Esophagus muscularis mucosa (tissue), 4 donors: ENCODE measurements at regions not wholly inside any gene's neighbourhood (a gene's known extent, or its start where the extent isn't known, plus 50 kb on each side); places are given as distances from the start of the nearest gene placed in this dataset.

ENCODE experiments used
- DNase-seq: peaks from one replicate; pipeline ENCODE4 v3.0.0-alpha.2; 2017; ENCODE audit errors: extremely low spot score
- H3K27ac ChIP-seq, 4 donors: fragments of 200-600 bp; sonication (generic); replicated peaks in 1 of 4; 1 replicate in 3 of 4; 2 replicates in 1 of 4; pipeline ENCODE4 v1.5.1; 2016 to 2019; ENCODE audit warnings: mild to moderate bottlenecking in 1 of 4
- H3K27me3 ChIP-seq, 4 donors: fragments of 200-600 bp; sonication (generic); one replicate each; pipeline versions ENCODE4 v1.5.1 to v1.6.0; 2016 to 2019
- H3K36me3 ChIP-seq, 4 donors: fragments of 200-600 bp; sonication (generic); one replicate each; pipeline ENCODE4 v1.5.1; 2016 to 2019
- H3K4me1 ChIP-seq, 4 donors: fragments of 200-600 bp; sonication (generic); one replicate each; pipeline ENCODE4 v1.5.1; 2016 to 2019
- H3K4me3 ChIP-seq, 4 donors: fragments of 200-600 bp; sonication (generic); 1 replicate in 2 of 4; 2 replicates in 2 of 4; pipeline ENCODE4 v1.5.1; 2016 to 2019; ENCODE audit warnings: mild to moderate bottlenecking in 4 of 4, moderate library complexity in 1 of 4
- H3K9me3 ChIP-seq, 4 donors: fragments of 200-600 bp; sonication (generic); 1 replicate in 3 of 4; 2 replicates in 1 of 4; pipeline ENCODE4 v1.5.1; 2016 to 2019
- EP300 ChIP-seq: sonication (generic); formaldehyde crosslinking; IDR thresholded peaks from one replicate; pipeline ENCODE4 v1.6.1; 2017; ENCODE audit warnings: antibody characterized with exemption
- POLR2A ChIP-seq: fragments of 450-650 bp; IDR thresholded peaks from one replicate; pipeline ENCODE4 v1.6.1; 2017; ENCODE audit warnings: antibody characterized with exemption, moderate library complexity, mild to moderate bottlenecking, low read depth
- POLR2AphosphoS5 ChIP-seq, 2 donors: sonication (generic); formaldehyde crosslinking; IDR thresholded peaks; one replicate each; pipeline ENCODE4 v1.6.1; 2017; ENCODE audit warnings: antibody characterized with exemption in 2 of 2
- WGBS: methylation state at CpG from one replicate; pipeline ENCODE4 v1.1.5; 2018; 5-methylcytosine and 5-hydroxymethylcytosine counted together
- intact Hi-C: fragments of 100-400 bp; cut with DNase I; formaldehyde crosslinking; loops from one replicate; pipeline ENCODE4 v1.15.1; 2023
- TF ChIP-seq, protein P1 (sequence below), 3 experiments: fragments of 200-600 bp in 2 of 3; fragments of 450-650 bp in 1 of 3; sonication (generic) in 2 of 3; IDR thresholded peaks; one replicate each; pipeline ENCODE4 v1.5.1; 2017 to 2019; ENCODE audit warnings: antibody characterized with exemption in 3 of 3, mild to moderate bottlenecking in 2 of 3, moderate library complexity in 1 of 3

DNA sequence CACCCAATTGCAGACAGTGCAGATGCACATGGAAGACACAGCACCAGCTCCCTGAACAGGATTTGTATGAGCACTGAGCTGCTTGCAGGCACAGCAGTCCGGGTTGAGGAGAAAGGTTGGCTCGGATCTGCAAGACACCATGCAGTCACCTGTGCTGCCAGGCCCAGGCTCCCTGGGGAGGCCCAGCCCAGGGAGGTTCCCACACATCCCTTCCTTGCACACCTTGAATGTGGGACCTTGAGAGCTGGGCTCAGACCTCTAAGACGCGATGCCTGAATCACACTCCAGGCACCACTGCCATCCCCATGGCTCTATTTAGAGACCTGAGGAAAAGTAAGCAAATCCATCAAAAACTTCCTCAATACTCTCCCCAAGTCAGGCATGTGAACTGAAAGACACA lies 397.7 kb downstream of the TCERG1L start:
- Histone ChIP-seq H3K4me1 (no peaks in the 10 kb centered on the region), H3K36me3 (no peaks in the 10 kb centered on the region), H3K4me3 (no peak overlapping the region), H3K9me3 (peaks cover 0 to 24% (median 17%) of the 10 kb centered on the region in 4 donors), H3K27ac (no peak overlapping the region), H3K27me3 (peaks cover 0 to 29% (median 0%) of the 10 kb centered on the region in 4 donors)
- 87% methylated on average over 4 of the region's 4 CpGs for WGBS
- DNase-seq, result no peak
- TF ChIP-seq, protein P1, sequence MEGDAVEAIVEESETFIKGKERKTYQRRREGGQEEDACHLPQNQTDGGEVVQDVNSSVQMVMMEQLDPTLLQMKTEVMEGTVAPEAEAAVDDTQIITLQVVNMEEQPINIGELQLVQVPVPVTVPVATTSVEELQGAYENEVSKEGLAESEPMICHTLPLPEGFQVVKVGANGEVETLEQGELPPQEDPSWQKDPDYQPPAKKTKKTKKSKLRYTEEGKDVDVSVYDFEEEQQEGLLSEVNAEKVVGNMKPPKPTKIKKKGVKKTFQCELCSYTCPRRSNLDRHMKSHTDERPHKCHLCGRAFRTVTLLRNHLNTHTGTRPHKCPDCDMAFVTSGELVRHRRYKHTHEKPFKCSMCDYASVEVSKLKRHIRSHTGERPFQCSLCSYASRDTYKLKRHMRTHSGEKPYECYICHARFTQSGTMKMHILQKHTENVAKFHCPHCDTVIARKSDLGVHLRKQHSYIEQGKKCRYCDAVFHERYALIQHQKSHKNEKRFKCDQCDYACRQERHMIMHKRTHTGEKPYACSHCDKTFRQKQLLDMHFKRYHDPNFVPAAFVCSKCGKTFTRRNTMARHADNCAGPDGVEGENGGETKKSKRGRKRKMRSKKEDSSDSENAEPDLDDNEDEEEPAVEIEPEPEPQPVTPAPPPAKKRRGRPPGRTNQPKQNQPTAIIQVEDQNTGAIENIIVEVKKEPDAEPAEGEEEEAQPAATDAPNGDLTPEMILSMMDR (IDR thresholded peaks at IDR 0.05), result no peak
- no peak for TF ChIP-seq POLR2A
- TF ChIP-seq POLR2AphosphoS5 (IDR thresholded peaks at IDR 0.05), result no peak
- no peak for TF ChIP-seq EP300
- intact Hi-C loops, result no loop called here

DNA sequence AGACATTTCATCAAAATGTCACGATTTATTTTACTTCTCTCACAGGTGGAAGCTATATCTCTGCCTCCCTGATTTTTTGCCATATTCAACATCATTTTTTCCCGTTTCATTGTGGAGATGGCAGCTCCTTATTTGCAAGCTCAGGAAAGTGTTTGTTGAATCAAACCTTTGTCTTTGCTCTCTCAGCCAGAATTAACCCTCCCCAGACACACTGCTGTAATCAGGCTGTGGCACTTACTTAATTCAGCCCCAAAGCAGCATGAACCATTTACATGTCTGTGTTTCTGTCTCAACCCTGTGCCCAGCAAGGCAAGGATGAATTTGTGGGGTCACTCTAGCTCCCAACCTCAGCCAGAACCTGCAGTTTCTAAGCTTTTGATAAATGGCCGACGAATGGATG lies 397.2 kb downstream of the TCERG1L start:
- WGBS, result 81% methylated on average over 4 of the region's 4 CpGs
- TF ChIP-seq POLR2A (no peak), POLR2AphosphoS5 (IDR thresholded peaks at IDR 0.05) (no peak)
- TF ChIP-seq, protein P1 (IDR thresholded peaks at IDR 0.05), result no peak

DNA sequence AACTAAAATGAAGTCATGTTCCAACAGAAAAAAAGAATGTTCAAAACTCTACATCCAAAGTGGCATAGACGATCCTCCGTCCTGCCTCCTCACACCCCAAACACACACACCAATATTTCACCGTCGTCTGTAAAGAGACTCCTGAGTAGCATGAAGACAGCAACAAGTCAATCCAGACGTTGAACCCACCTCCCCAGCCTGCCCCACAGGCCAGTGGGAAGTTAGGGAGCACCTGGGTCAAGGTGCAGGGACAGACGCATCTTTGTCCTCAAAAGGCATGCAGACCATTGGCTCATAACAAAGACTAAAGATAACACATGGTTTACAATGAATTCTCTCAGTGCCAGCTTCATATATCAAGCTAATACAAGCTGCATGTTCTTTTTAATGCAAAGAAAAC lies 396.5 kb downstream of the TCERG1L start:
- TF ChIP-seq EP300, result no peak
- TF ChIP-seq, protein P1 (IDR thresholded peaks at IDR 0.05), result no peak
- TF ChIP-seq POLR2AphosphoS5 (IDR thresholded peaks at IDR 0.05), result no peak
- no peak for TF ChIP-seq POLR2A
- Histone ChIP-seq H3K9me3 (peaks cover 0 to 24% (median 17%) of the 10 kb centered on the region in 4 donors), H3K36me3 (no peaks in the 10 kb centered on the region), H3K27me3 (peaks cover 0 to 33% (median 0%) of the 10 kb centered on the region in 4 donors), H3K4me3 (no peak overlapping the region), H3K4me1 (no peaks in the 10 kb centered on the region), H3K27ac (no peak overlapping the region)
- DNase-seq, result no peak
- intact Hi-C loops, result no loop called here
- 71% methylated on average over 6 of the region's 6 CpGs for WGBS

More for the DNA sequence above, 397.2 kb downstream of the TCERG1L start:
- no peaks in the 10 kb centered on the region for H3K36me3 ChIP-seq
- intact Hi-C loops, result no loop called here
- no peaks in the 10 kb centered on the region for H3K4me1 ChIP-seq
- peaks cover 0 to 29% (median 0%) of the 10 kb centered on the region in 4 donors for H3K27me3 ChIP-seq
- H3K27ac ChIP-seq, result no peak overlapping the region
- no peak for DNase-seq
- no peak overlapping the region for H3K4me3 ChIP-seq
- peaks cover 0 to 24% (median 17%) of the 10 kb centered on the region in 4 donors for H3K9me3 ChIP-seq

- Histone ChIP-seq H3K27ac (no peak overlapping the region), H3K9me3 (peaks cover 0 to 9% (median 4%) of the 10 kb centered on the region in 4 donors), H3K4me3 (no peak overlapping the region), H3K27me3 (peaks cover 0 to 38% (median 0%) of the 10 kb centered on the region in 4 donors), H3K36me3 (no peaks in the 10 kb centered on the region), H3K4me1 (no peaks in the 10 kb centered on the region)
- TF ChIP-seq EP300 (no peak), POLR2A (no peak), POLR2AphosphoS5 (IDR thresholded peaks at IDR 0.05) (no peak)
- TF ChIP-seq, protein P1 (IDR thresholded peaks at IDR 0.05), result no peak
- intact Hi-C loops, result no loop called here
- WGBS, result 89% methylated on average over 4 of the region's 4 CpGs
- DNase-seq, result no peak
Observed at GRCh38 chr10:130921461-130921860, 390.1 kb downstream of the TCERG1L start.

DNA sequence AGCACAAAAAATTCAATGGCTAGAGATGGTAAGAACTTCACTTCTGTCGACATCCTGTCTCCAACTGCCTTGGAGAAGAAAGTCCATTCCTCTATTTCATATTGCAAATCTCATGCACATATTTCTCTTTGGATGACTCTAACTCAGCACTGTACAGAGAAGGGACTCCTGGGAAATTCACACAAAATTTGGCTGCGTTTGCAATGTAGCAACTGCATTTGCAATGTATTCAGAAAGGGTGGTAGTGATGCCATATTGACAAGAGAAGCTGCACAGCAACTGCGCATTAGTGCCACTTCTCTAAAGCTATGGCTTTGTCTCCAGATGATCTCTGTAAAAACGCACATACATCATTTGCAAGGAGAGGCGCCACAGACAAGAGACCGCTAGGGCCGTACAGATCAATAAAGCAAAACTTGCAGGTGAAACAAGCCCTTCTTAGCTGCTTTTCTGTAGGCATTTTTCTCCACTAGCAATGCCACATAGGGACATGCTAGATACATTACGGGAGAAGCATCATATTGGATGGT lies 389.5 kb downstream of the TCERG1L start:
- intact Hi-C loops, result no loop called here
- no peaks in the 10 kb centered on the region for H3K4me1 ChIP-seq

More for the DNA sequence above, 389.5 kb downstream of the TCERG1L start:
- Histone ChIP-seq H3K9me3 (peaks cover 0 to 6% (median 2%) of the 10 kb centered on the region in 4 donors), H3K4me3 (no peak overlapping the region), H3K27me3 (peaks cover 0 to 38% (median 0%) of the 10 kb centered on the region in 4 donors), H3K36me3 (no peaks in the 10 kb centered on the region), H3K27ac (no peak overlapping the region)
- 91% methylated on average over 8 of the region's 8 CpGs for WGBS
- DNase-seq, result no peak
- TF ChIP-seq, protein P1 (IDR thresholded peaks at IDR 0.05), result no peak
- TF ChIP-seq EP300, result no peak
- no peak for TF ChIP-seq POLR2A
- TF ChIP-seq POLR2AphosphoS5 (IDR thresholded peaks at IDR 0.05), result no peak
